SK-N-SH (cell line): ENCODE measurements at regions not wholly inside any gene's neighbourhood (a gene's known extent, or its start where the extent isn't known, plus 50 kb on each side); places are given as distances from the start of the nearest gene placed in this dataset.
"Not testable (repeated sequence)": the region's sequence is repeated elsewhere in the genome, so short reads cannot be mapped to it uniquely, and the experiment has no call there.

ENCODE experiments used
- CTCF ChIA-PET: fragments of 300-600, 350-600 bp; formaldehyde crosslinking; extraction: SDS; loops from one replicate; lab custom pipeline; 2021; lab: Yijun Ruan, JAX
- POLR2A ChIA-PET: fragments of 350-600 bp; sonication (Branson Sonifier 250); formaldehyde crosslinking; extraction: SDS; loops from one replicate; lab custom pipeline; 2020; ENCODE audit warnings: antibody characterized with exemption, inconsistent platforms; lab: Yijun Ruan, JAX
- DNase-seq: peaks from one replicate; pipeline ENCODE4 v3.0.0; 2012
- H2AFZ ChIP-seq: fragments of 200-600 bp; sonication (generic); 2 replicates; pipeline ENCODE4 v1.8.1; 2016; ENCODE audit warnings: antibody characterized with exemption, mild to moderate bottlenecking, low read depth
- H3F3A ChIP-seq: fragments of 200-600 bp; sonication (generic); replicated peaks from 2 replicates; pipeline ENCODE3; 2016; ENCODE audit warnings: antibody characterized with exemption, mild to moderate bottlenecking; ENCODE audit not compliant: insufficient read depth
- H3K27ac ChIP-seq, 2 experiments: fragments of 200-500 bp in 1 of 2; fragments of 200-600 bp in 1 of 2; sonication (Bioruptor generic) in 1 of 2; sonication (generic), shearing (Covaris generic) in 1 of 2; 2 replicates each; pipeline versions ENCODE4 v1.5.1 to v1.6.1; 2014 to 2016; ENCODE audit warnings: low read depth in 2 of 2, inconsistent platforms in 1 of 2, low read length in 1 of 2, mild to moderate bottlenecking in 1 of 2, mixed read lengths in 1 of 2
- H3K27me3 ChIP-seq: fragments of 200-600 bp; sonication (generic), shearing (Covaris generic); 2 replicates; pipeline ENCODE4 v1.6.1; 2016; ENCODE audit warnings: mixed run types; ENCODE audit not compliant: insufficient read depth
- H3K36me3 ChIP-seq, 2 experiments: fragments of 200-500 bp in 1 of 2; fragments of 200-600 bp in 1 of 2; sonication (Bioruptor generic) in 1 of 2; sonication (generic) in 1 of 2; replicated peaks in 1 of 2; 2 replicates each; pipeline versions ENCODE3 to v1.5.1; 2014 to 2016; ENCODE audit warnings: low read length in 1 of 2, mild to moderate bottlenecking in 1 of 2; ENCODE audit not compliant: insufficient read depth in 2 of 2, control insufficient read depth in 1 of 2
- H3K4me1 ChIP-seq, 2 experiments: fragments of 200-500 bp in 1 of 2; fragments of 200-600 bp in 1 of 2; sonication (Bioruptor generic) in 1 of 2; sonication (generic), shearing (Covaris generic) in 1 of 2; 2 replicates each; pipeline versions ENCODE4 v1.5.1 to v1.6.1; 2014 to 2016; ENCODE audit warnings: low read depth in 1 of 2, low read length in 1 of 2, mixed run types in 1 of 2; ENCODE audit not compliant: insufficient read depth in 2 of 2, control insufficient read depth in 1 of 2
- H3K4me2 ChIP-seq: fragments of 200-600 bp; sonication (generic), shearing (Covaris generic); 2 replicates; pipeline ENCODE4 v1.6.1; 2017; ENCODE audit warnings: mixed run types
- H3K4me3 ChIP-seq, 2 experiments: fragments of 200-500 bp in 1 of 2; fragments of 200-600 bp in 1 of 2; sonication (Bioruptor generic) in 1 of 2; sonication (generic), shearing (Covaris generic) in 1 of 2; 2 replicates each; pipeline versions ENCODE4 v1.5.1 to v1.8.1; 2014 to 2016; ENCODE audit warnings: low read depth in 2 of 2, inconsistent platforms in 1 of 2, low read length in 1 of 2, mild to moderate bottlenecking in 1 of 2, mixed read lengths in 1 of 2, moderate library complexity in 1 of 2
- H3K79me2 ChIP-seq: fragments of 200-600 bp; sonication (generic); 2 replicates; pipeline ENCODE4 v1.8.1; 2017; ENCODE audit warnings: mild to moderate bottlenecking; ENCODE audit not compliant: insufficient read depth
- H3K9ac ChIP-seq: fragments of 200-600 bp; sonication (generic); 2 replicates; pipeline ENCODE4 v1.6.1; 2017; ENCODE audit warnings: mixed run types
- H3K9me2 ChIP-seq: fragments of 200-600 bp; sonication (generic); 2 replicates; pipeline ENCODE4 v1.6.1; 2017; ENCODE audit warnings: mixed run types
- H3K9me3 ChIP-seq: fragments of 200-600 bp; sonication (generic); 2 replicates; pipeline ENCODE4 v1.6.1; 2017; ENCODE audit warnings: mixed run types, mild to moderate bottlenecking, moderate library complexity
- H4K20me1 ChIP-seq: fragments of 200-600 bp; sonication (generic); 2 replicates; pipeline ENCODE4 v1.6.1; 2017; ENCODE audit warnings: mild to moderate bottlenecking, mixed run types; ENCODE audit not compliant: insufficient read depth
- CHD2 ChIP-seq: fragments of 150-350 bp; IDR thresholded peaks from 2 replicates; pipeline ENCODE4 v1.6.1; 2018; ENCODE audit warnings: low read length; ENCODE audit not compliant: partially characterized antibody
- CTCF ChIP-seq: fragments of 200-600 bp; sonication (generic); IDR thresholded peaks from 2 replicates; pipeline ENCODE4 v1.6.1; 2017; ENCODE audit warnings: antibody characterized with exemption, mild to moderate bottlenecking, moderate library complexity
- EP300 ChIP-seq, 2 experiments: IDR thresholded peaks; 2 replicates each; pipeline versions ENCODE4 v1.4.0 to v1.6.1; 2012; ENCODE audit warnings: borderline replicate concordance in 1 of 2, low read depth in 1 of 2, low read length in 1 of 2
- FOXJ3 ChIP-seq: sonication (generic); formaldehyde crosslinking; IDR thresholded peaks from 2 replicates; pipeline ENCODE4 v1.5.1; 2020; ENCODE audit warnings: mild to moderate bottlenecking, missing genetic modification reagents
- FOXM1 ChIP-seq: IDR thresholded peaks from 2 replicates; pipeline ENCODE4 v1.4.0; 2012; ENCODE audit warnings: low read depth, mild to moderate bottlenecking
- GABPA ChIP-seq: IDR thresholded peaks from 2 replicates; pipeline ENCODE4 v1.4.0; 2012; ENCODE audit warnings: low read depth, mild to moderate bottlenecking
- MEF2A ChIP-seq: IDR thresholded peaks from 2 replicates; pipeline ENCODE4 v1.4.0; 2012; ENCODE audit warnings: low read depth, borderline replicate concordance
- NFIC ChIP-seq: IDR thresholded peaks from 2 replicates; pipeline ENCODE4 v1.4.0; 2012; ENCODE audit warnings: borderline replicate concordance
- RAD21 ChIP-seq: IDR thresholded peaks from 2 replicates; pipeline ENCODE4 v1.6.1; 2012; ENCODE audit warnings: mild to moderate bottlenecking, low read length
- RXRA ChIP-seq: IDR thresholded peaks from 2 replicates; pipeline ENCODE4 v1.4.0; 2012; ENCODE audit warnings: low read depth, mild to moderate bottlenecking, borderline replicate concordance
- SMC3 ChIP-seq: IDR thresholded peaks from 2 replicates; pipeline ENCODE4 v1.6.1; 2012; ENCODE audit warnings: low read depth, low read length, improper control_type of control experiment
- TAF1 ChIP-seq: IDR thresholded peaks from 2 replicates; pipeline ENCODE4 v1.6.1; 2012; ENCODE audit warnings: low read depth, mild to moderate bottlenecking, low read length, moderate library complexity, borderline replicate concordance
- TEAD4 ChIP-seq: IDR thresholded peaks from 2 replicates; pipeline ENCODE4 v1.4.0; 2012; ENCODE audit warnings: mild to moderate bottlenecking, borderline replicate concordance; ENCODE audit not compliant: insufficient read depth
- YY1 ChIP-seq: IDR thresholded peaks from 2 replicates; pipeline ENCODE4 v1.4.0; 2012; ENCODE audit warnings: low read depth, mild to moderate bottlenecking
- WGBS: methylation state at CpG from one replicate; pipeline ENCODE4 v1.1.6; 2017; ENCODE audit warnings: low lambda C conversion rate; 5-methylcytosine and 5-hydroxymethylcytosine counted together

GRCh38 chr12:131282292-131283080 is 328.8 kb downstream of the ADGRD1 start (continued):
- TF ChIP-seq EP300 (IDR thresholded peaks at IDR 0.05; ENCODE audit: borderline replicate concordance in 1 of 2, low read depth in 1 of 2, low read length in 1 of 2) = no peak
- TF ChIP-seq TAF1 = no peak

DNA sequence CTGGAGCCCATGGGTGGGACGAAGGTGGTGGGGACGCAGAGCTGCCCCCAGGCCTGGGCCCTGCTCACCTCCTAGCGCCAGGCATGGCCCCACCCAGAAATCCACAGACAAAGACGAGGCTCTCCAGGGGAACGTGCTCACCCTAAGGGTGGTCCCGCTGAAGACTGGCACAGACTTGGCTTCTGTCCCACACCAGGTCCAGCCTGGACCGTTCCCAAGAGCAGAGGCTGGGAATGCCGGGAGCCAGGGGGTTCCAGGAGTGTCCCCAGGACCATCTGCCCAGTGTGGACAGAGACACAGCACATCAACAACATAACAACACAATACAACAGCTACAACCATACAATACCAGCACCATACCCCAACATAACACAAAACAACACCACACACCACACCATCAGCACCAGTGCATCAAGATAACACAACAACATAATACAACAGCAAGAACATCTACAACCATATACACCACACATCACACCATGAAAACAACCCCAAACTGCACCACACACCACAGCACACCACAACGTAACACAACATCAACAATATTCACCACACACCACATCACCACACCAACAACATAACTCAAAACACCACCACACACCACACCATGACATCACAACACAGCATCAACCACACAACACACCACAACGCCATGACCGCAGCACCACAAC is 329.6 kb downstream of the ADGRD1 start:
- DNase-seq = no peak
- H3K79me2 ChIP-seq = no peaks in the 10 kb centered on the region
- no peak overlapping the region for H3K4me2 ChIP-seq
- H4K20me1 ChIP-seq = no peaks in the 10 kb centered on the region
- H3K27me3 ChIP-seq = no peaks in the 10 kb centered on the region
- CTCF ChIA-PET = no interaction called here
- H3K4me3 ChIP-seq = no peak overlapping the region
- no peak overlapping the region for H3K27ac ChIP-seq
- TF ChIP-seq RXRA (no peak), TAF1 (no peak), RAD21 (no peak), TEAD4 (no peak), FOXJ3 (CRISPR knock-in tag) (no peak), CHD2 (no peak), MEF2A (no peak), YY1 (no peak), NFIC (no peak), CTCF (no peak), FOXM1 (no peak), SMC3 (no peak), GABPA (no peak)
- TF ChIP-seq, all 33 proteins: peak for 0
- Histone ChIP-seq H3K4me1 (peaks cover 0 to 4% of the 10 kb centered on the region in 2 experiments; a peak in 1 of 4 replicates), H3F3A (no peaks in the 10 kb centered on the region), H3K36me3 (no peaks in the 10 kb centered on the region), H3K9me2 (no peaks in the 10 kb centered on the region), H2AFZ (no peak overlapping the region), H3K9me3 (no peaks in the 10 kb centered on the region), H3K9ac (no peak overlapping the region)
- POLR2A ChIA-PET = no interaction called here
- 66% methylated on average over 5 of the region's 11 CpGs for WGBS

- H3K36me3 ChIP-seq, H3K9me3 ChIP-seq, H4K20me1 ChIP-seq, POLR2A ChIA-PET, H3F3A ChIP-seq, H3K27ac ChIP-seq, H3K4me3 ChIP-seq, H3K27me3 ChIP-seq, H3K9me2 ChIP-seq, H3K4me2 ChIP-seq, H3K79me2 ChIP-seq, H3K9ac ChIP-seq, CTCF ChIA-PET, H2AFZ ChIP-seq, H3K4me1 ChIP-seq, DNase-seq: not testable (repeated sequence)
- 64% methylated on average over 23 of the region's 32 CpGs for WGBS
Measured at GRCh38 chr12:131283862-131284825, 330.4 kb downstream of the ADGRD1 start.

GRCh38 chr12:131284954-131285904 is 331.5 kb downstream of the ADGRD1 start:
- POLR2A ChIA-PET, H3K9me3 ChIP-seq, H3K4me2 ChIP-seq, H4K20me1 ChIP-seq, H3K36me3 ChIP-seq, H3K9me2 ChIP-seq, H3K79me2 ChIP-seq, H2AFZ ChIP-seq, DNase-seq, H3F3A ChIP-seq, H3K4me1 ChIP-seq, H3K4me3 ChIP-seq, H3K27me3 ChIP-seq, H3K9ac ChIP-seq, H3K27ac ChIP-seq, CTCF ChIA-PET: not testable (repeated sequence)
- 35% methylated on average over 6 of the region's 9 CpGs for WGBS
